IMR-90 (cell line): ENCODE measurements at regions not wholly inside any gene's neighbourhood (a gene's known extent, or its start where the extent isn't known, plus 50 kb on each side); places are given as distances from the start of the nearest gene placed in this dataset.
A peak's percentile ranks its signal among the peaks of the same experiment; 100 is the strongest.

Experiments
- ATAC-seq: fragments of 200-7000 bp; cut with Tn5 transposase; 2 replicates; pipeline ENCODE4 v1.9.1; 2020; ENCODE audit warnings: low read depth, mild to moderate bottlenecking, moderate library complexity
- BruUV-seq: library from RNA; stranded (reverse); fragments of 400-500 nt; replicated peaks from 2 replicates; lab custom pipeline; 2021; lab: Mats Ljungman, UMichigan
- CTCF ChIA-PET: fragments of 300-600 bp; formaldehyde crosslinking; extraction: SDS; loops from one replicate; lab custom pipeline; 2021; ENCODE audit warnings: antibody characterized with exemption; lab: Yijun Ruan, JAX
- POLR2A ChIA-PET: fragments of 300-600 bp; sonication (Branson Sonifier 250); formaldehyde crosslinking; loops from one replicate; lab custom pipeline; 2022; ENCODE audit warnings: antibody characterized with exemption; ENCODE audit not compliant: unreplicated experiment; lab: Charles Lee
- DNase-seq: peaks from one replicate; pipeline ENCODE4 v3.0.0; 2013
- H2AFZ ChIP-seq: replicated peaks from 2 replicates; pipeline ENCODE3; 2013; ENCODE audit warnings: low read length, mild to moderate bottlenecking; ENCODE audit not compliant: poor library complexity
- H2AK5ac ChIP-seq: 2 replicates; pipeline ENCODE4 v1.6.1; 2013; ENCODE audit warnings: low read depth, low read length, inconsistent platforms
- H2AK9ac ChIP-seq: replicated peaks from 2 replicates; pipeline ENCODE3; 2013; ENCODE audit warnings: mild to moderate bottlenecking, low read depth, low read length, moderate library complexity; ENCODE audit not compliant: poor library complexity
- H2BK120ac ChIP-seq: 2 replicates; pipeline ENCODE4 v1.6.1; 2013; ENCODE audit warnings: low read depth, low read length, inconsistent platforms
- H2BK15ac ChIP-seq: 3 replicates; pipeline ENCODE4 v1.6.1; 2013; ENCODE audit warnings: low read depth, low read length, inconsistent platforms
- H2BK20ac ChIP-seq: 2 replicates; pipeline ENCODE4 v1.6.1; 2013; ENCODE audit warnings: low read depth, mild to moderate bottlenecking, inconsistent platforms, low read length, moderate library complexity
- H2BK5ac ChIP-seq: 2 replicates; pipeline ENCODE4 v1.6.1; 2013; ENCODE audit warnings: mild to moderate bottlenecking, low read depth, low read length, inconsistent platforms; ENCODE audit not compliant: poor library complexity, severe bottlenecking
- H3K14ac ChIP-seq: replicated peaks from 2 replicates; pipeline ENCODE4 v1.6.1; 2013; ENCODE audit warnings: low read depth, low read length, inconsistent platforms
- H3K18ac ChIP-seq: 2 replicates; pipeline ENCODE4 v1.6.1; 2013; ENCODE audit warnings: low read depth, low read length, control low read depth
- H3K23ac ChIP-seq: 2 replicates; pipeline ENCODE4 v1.6.1; 2013; ENCODE audit warnings: low read depth, low read length, inconsistent platforms
- H3K27ac ChIP-seq: 2 replicates; pipeline ENCODE4 v1.5.1; 2013; ENCODE audit warnings: mild to moderate bottlenecking, control low read depth, low read length; ENCODE audit not compliant: insufficient read depth
- H3K27me3 ChIP-seq: 2 replicates; pipeline ENCODE4 v1.6.1; 2013; ENCODE audit warnings: low read length; ENCODE audit not compliant: control insufficient read depth, insufficient read depth
- H3K36me3 ChIP-seq: 2 replicates; pipeline ENCODE4 v1.6.1; 2013; ENCODE audit warnings: low read length, mixed read lengths; ENCODE audit not compliant: control insufficient read depth, insufficient read depth
- H3K4ac ChIP-seq: 2 replicates; pipeline ENCODE4 v1.6.1; 2013; ENCODE audit warnings: low read depth, low read length, inconsistent platforms
- H3K4me1 ChIP-seq: 2 replicates; pipeline ENCODE4 v1.6.1; 2013; ENCODE audit warnings: low read length, mixed read lengths; ENCODE audit not compliant: control insufficient read depth, insufficient read depth
- H3K4me2 ChIP-seq: 2 replicates; pipeline ENCODE4 v1.6.1; 2013; ENCODE audit warnings: low read depth, mild to moderate bottlenecking, control low read depth, low read length, moderate library complexity
- H3K4me3 ChIP-seq: 2 replicates; pipeline ENCODE4 v1.5.1; 2013; ENCODE audit warnings: low read depth, mild to moderate bottlenecking, control low read depth, low read length, moderate library complexity; ENCODE audit not compliant: insufficient read depth
- H3K56ac ChIP-seq: 2 replicates; pipeline ENCODE4 v1.6.1; 2013; ENCODE audit warnings: low read length, inconsistent platforms; ENCODE audit not compliant: insufficient read depth; ENCODE audit errors: extremely low read depth
- H3K79me1 ChIP-seq, 2 experiments: 2 replicates each; pipeline ENCODE4 v1.6.1; 2013; ENCODE audit warnings: low read length in 2 of 2, inconsistent platforms in 1 of 2, low read depth in 1 of 2
- H3K9ac ChIP-seq: 2 replicates; pipeline ENCODE4 v1.6.1; 2013; ENCODE audit warnings: low read depth, low read length, control low read depth
- H3K9me1 ChIP-seq: 2 replicates; pipeline ENCODE4 v1.6.1; 2013; ENCODE audit warnings: low read length, inconsistent platforms; ENCODE audit not compliant: insufficient read depth
- H3K9me3 ChIP-seq: 2 replicates; pipeline ENCODE4 v1.6.1; 2013; ENCODE audit warnings: low read length; ENCODE audit not compliant: control insufficient read depth, insufficient read depth
- H4K20me1 ChIP-seq: 2 replicates; pipeline ENCODE4 v1.6.1; 2013; ENCODE audit warnings: low read length, inconsistent platforms; ENCODE audit not compliant: insufficient read depth
- H4K5ac ChIP-seq: 2 replicates; pipeline ENCODE4 v1.6.1; 2013; ENCODE audit warnings: mild to moderate bottlenecking, low read depth, low read length, control low read depth
- H4K8ac ChIP-seq, 2 experiments: 2 replicates each; pipeline ENCODE4 v1.6.1; 2013; ENCODE audit warnings: low read depth in 2 of 2, low read length in 2 of 2, control low read depth in 1 of 2, inconsistent platforms in 1 of 2
- H4K91ac ChIP-seq: 2 replicates; pipeline ENCODE4 v1.6.1; 2013; ENCODE audit warnings: low read depth, low read length, inconsistent platforms; ENCODE audit not compliant: insufficient read depth
- BHLHE40 ChIP-seq: fragments of 150-350 bp; IDR thresholded peaks from 2 replicates; pipeline ENCODE4 v1.6.1; 2016; ENCODE audit warnings: mild to moderate bottlenecking, low read depth, low read length
- CEBPB ChIP-seq: IDR thresholded peaks from 2 replicates; pipeline ENCODE4 v1.6.1; 2012; ENCODE audit warnings: low read depth, low read length, improper control_type of control experiment
- CTCF ChIP-seq: conservative IDR thresholded peaks from 2 replicates; pipeline ENCODE4 v1.5.1; 2012; ENCODE audit warnings: mild to moderate bottlenecking, low read depth, low read length, improper control_type of control experiment
- FOS ChIP-seq: fragments of 150-350 bp; IDR thresholded peaks from 2 replicates; pipeline ENCODE4 v1.6.1; 2016; ENCODE audit warnings: low read depth, low read length
- MAFK ChIP-seq: IDR thresholded peaks from 2 replicates; pipeline ENCODE4 v1.6.1; 2012; ENCODE audit warnings: low read depth, low read length, improper control_type of control experiment
- MXI1 ChIP-seq: IDR thresholded peaks from 2 replicates; pipeline ENCODE4 v1.6.1; 2012; ENCODE audit warnings: low read depth, mild to moderate bottlenecking, low read length, moderate library complexity, borderline replicate concordance
- NFE2L2 ChIP-seq: fragments of 150-350 bp; IDR thresholded peaks from 2 replicates; pipeline ENCODE4 v1.6.1; 2016; ENCODE audit warnings: low read depth, mild to moderate bottlenecking, low read length
- POLR2A ChIP-seq: IDR thresholded peaks from 2 replicates; pipeline ENCODE4 v1.6.1; 2012; ENCODE audit warnings: mild to moderate bottlenecking, low read depth, low read length
- RAD21 ChIP-seq: IDR thresholded peaks from 2 replicates; pipeline ENCODE4 v1.6.1; 2012; ENCODE audit warnings: low read length, improper control_type of control experiment
- RFX5 ChIP-seq: IDR thresholded peaks from 2 replicates; pipeline ENCODE4 v1.8.0; 2012; ENCODE audit warnings: low read depth, mild to moderate bottlenecking, low read length, moderate library complexity
- SMC3 ChIP-seq: fragments of 150-350 bp; IDR thresholded peaks from 2 replicates; pipeline ENCODE4 v1.6.1; 2016; ENCODE audit warnings: low read depth, mild to moderate bottlenecking, antibody characterized with exemption, low read length, moderate library complexity
- WGBS, 2 experiments: methylation state at CpG; one replicate each; pipeline versions ENCODE4 v1.1.5 to v1.1.7; 2013; ENCODE audit warnings: missing lambda C conversion rate in 2 of 2; ENCODE audit not compliant: insufficient read length in 1 of 2; ENCODE audit errors: extremely low coverage in 2 of 2; 5-methylcytosine and 5-hydroxymethylcytosine counted together
- dilution Hi-C: fragments of 300-500 bp; cut with HindIII; formaldehyde crosslinking; loops from one replicate; pipeline ENCODE4 v1.14.3; 2018; ENCODE audit warnings: low sequenced_read_pairs; ENCODE audit not compliant: unreplicated experiment
- in situ Hi-C: fragments of 300-500 bp; cut with MboI; formaldehyde crosslinking; loops from 3 replicates; pipeline ENCODE4 v1.14.3; 2019; ENCODE audit warnings: low sequenced_read_pairs, inconsistent platforms, mixed read lengths
- intact Hi-C: fragments of 100-400 bp; cut with micrococcal nuclease; formaldehyde crosslinking; loops from 2 replicates; pipeline ENCODE4 v1.10.0; 2022
- TF ChIP-seq, protein P1 (sequence below): fragments of 150-350 bp; IDR thresholded peaks from 2 replicates; pipeline ENCODE4 v1.6.1; 2017; ENCODE audit warnings: mild to moderate bottlenecking, antibody characterized with exemption, low read length, low read depth

GRCh38 chr1:201773764-201774163 lies 55.2 kb upstream of the IPO9 start:
- H3K4me1 ChIP-seq: peaks cover 16% of the 10 kb centered on the region

More at GRCh38 chr1:201773764-201774163, 55.2 kb upstream of the IPO9 start:
- H3K27ac ChIP-seq: no peak overlapping the region
- POLR2A ChIA-PET: no interaction called here
- peak overlapping the region; percentile 33; the same call in 1 of the 2 replicates for H3K23ac ChIP-seq
- no CpG with 5 or more reads among the region's 4 CpGs for WGBS, 2 experiments
- ATAC-seq (no peak), DNase-seq (no peak)
- CTCF ChIA-PET: interaction anchor here (1.7 kb wide), 1 partner anchor 64 kb away, joined by 6 read pairs; no protein-coding TSS in a partner anchor
- peak overlapping the region; percentile 21; the same call in 1 of the 2 replicates for H4K5ac ChIP-seq
- H2BK20ac ChIP-seq: peak overlapping the region; percentile 13; the same call in 1 of the 2 replicates
- H2BK120ac ChIP-seq: peak overlapping the region; percentile 16; the same call in 1 of the 2 replicates
- H2BK5ac ChIP-seq: peak overlapping the region; percentile 53
- TF ChIP-seq MAFK (no peak), CEBPB (no peak), CTCF (no peak), FOS (no peak), RAD21 (no peak), RFX5 (no peak), BHLHE40 (no peak), SMC3 (no peak), POLR2A (no peak), MXI1 (no peak), NFE2L2 (no peak)
- TF ChIP-seq, protein P1, sequence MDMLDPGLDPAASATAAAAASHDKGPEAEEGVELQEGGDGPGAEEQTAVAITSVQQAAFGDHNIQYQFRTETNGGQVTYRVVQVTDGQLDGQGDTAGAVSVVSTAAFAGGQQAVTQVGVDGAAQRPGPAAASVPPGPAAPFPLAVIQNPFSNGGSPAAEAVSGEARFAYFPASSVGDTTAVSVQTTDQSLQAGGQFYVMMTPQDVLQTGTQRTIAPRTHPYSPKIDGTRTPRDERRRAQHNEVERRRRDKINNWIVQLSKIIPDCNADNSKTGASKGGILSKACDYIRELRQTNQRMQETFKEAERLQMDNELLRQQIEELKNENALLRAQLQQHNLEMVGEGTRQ: no peak
- H2AFZ ChIP-seq: no peak overlapping the region
- H3K36me3 ChIP-seq: no peaks in the 10 kb centered on the region
- no TSS peak for BruUV-seq
- H3K56ac ChIP-seq: no peak overlapping the region
- H3K9me1 ChIP-seq: peaks cover 8% of the 10 kb centered on the region
- peak overlapping the region in 1 of 2 experiments; percentile 18; a peak in 2 of 4 replicates for H4K8ac ChIP-seq
- H2BK15ac ChIP-seq: 0 out of 3 replicates have a peak overlapping the region, but pooled peaks have one; percentile 13
- H4K91ac ChIP-seq: peak overlapping the region; percentile 20; the same call in 1 of the 2 replicates
- H3K18ac ChIP-seq: peak overlapping the region; percentile 39; the same call in 1 of the 2 replicates
- intact Hi-C loops (no loop called here), dilution Hi-C loops (no loop called here), in situ Hi-C loops (no loop called here)
- no peak overlapping the region for H2AK5ac ChIP-seq
- H3K79me1 ChIP-seq: peaks cover 29 to 84% of the 10 kb centered on the region in 2 experiments
- no peak overlapping the region for H3K4me3 ChIP-seq
- H4K20me1 ChIP-seq: peaks cover 39% of the 10 kb centered on the region; the same call in 1 of the 2 replicates
- H3K9ac ChIP-seq: no peak overlapping the region
- no peak overlapping the region; the same call in 1 of the 2 replicates for H3K4ac ChIP-seq
- H3K4me2 ChIP-seq: no peak overlapping the region
- peak overlapping the region; percentile 55; the same call in 1 of the 2 replicates for H3K14ac ChIP-seq
- peaks cover 2% of the 10 kb centered on the region; the same call in 1 of the 2 replicates for H3K9me3 ChIP-seq
- no peak overlapping the region for H2AK9ac ChIP-seq
- H3K27me3 ChIP-seq: no peaks in the 10 kb centered on the region
